ENCODE measurements at regions not wholly inside any gene's neighbourhood (a gene's known extent, or its start where the extent isn't known, plus 50 kb on each side); places are given as distances from the start of the nearest gene placed in this dataset.

GRCh38 chr5:164186550-164186949 lies 681.1 kb downstream of the MAT2B start:
- TF ChIP-seq IRF2 (CRISPR knock-in tag; IDR thresholded peaks at IDR 0.05; ENCODE audit: borderline replicate concordance, low read depth) (no peak), E2F4 (CRISPR knock-in tag; IDR thresholded peaks at IDR 0.05; ENCODE audit: borderline replicate concordance, low read depth) (no peak), CTCF (IDR thresholded peaks at IDR 0.05) (no peak), ATF3 (CRISPR knock-in tag; conservative IDR thresholded peaks at IDR 0.05) (no peak), E2F5 (CRISPR knock-in tag; IDR thresholded peaks at IDR 0.05) (no peak), SP1 (CRISPR knock-in tag; conservative IDR thresholded peaks at IDR 0.05) (no peak), GABPB1 (CRISPR knock-in tag; IDR thresholded peaks at IDR 0.05) (no peak), ZNF219 (CRISPR knock-in tag; IDR thresholded peaks at IDR 0.05; ENCODE audit: borderline replicate concordance) (no peak), ESRRA (CRISPR knock-in tag; IDR thresholded peaks at IDR 0.05; ENCODE audit: borderline replicate concordance) (no peak)
